SK-N-SH (cell line): ENCODE measurements at regions not wholly inside any gene's neighbourhood (a gene's known extent, or its start where the extent isn't known, plus 50 kb on each side); places are given as distances from the start of the nearest gene placed in this dataset.

Experiments used
- CTCF ChIA-PET: fragments of 300-600, 350-600 bp; formaldehyde crosslinking; extraction: SDS; loops from one replicate; lab custom pipeline; 2021; lab: Yijun Ruan, JAX
- POLR2A ChIA-PET: fragments of 350-600 bp; sonication (Branson Sonifier 250); formaldehyde crosslinking; extraction: SDS; loops from one replicate; lab custom pipeline; 2020; ENCODE audit warnings: antibody characterized with exemption, inconsistent platforms; lab: Yijun Ruan, JAX
- DNase-seq: peaks from one replicate; pipeline ENCODE4 v3.0.0; 2012
- H2AFZ ChIP-seq: fragments of 200-600 bp; sonication (generic); 2 replicates; pipeline ENCODE4 v1.8.1; 2016; ENCODE audit warnings: antibody characterized with exemption, mild to moderate bottlenecking, low read depth
- H3F3A ChIP-seq: fragments of 200-600 bp; sonication (generic); replicated peaks from 2 replicates; pipeline ENCODE3; 2016; ENCODE audit warnings: antibody characterized with exemption, mild to moderate bottlenecking; ENCODE audit not compliant: insufficient read depth
- H3K27ac ChIP-seq, 2 experiments: fragments of 200-500 bp in 1 of 2; fragments of 200-600 bp in 1 of 2; sonication (Bioruptor generic) in 1 of 2; sonication (generic), shearing (Covaris generic) in 1 of 2; 2 replicates each; pipeline versions ENCODE4 v1.5.1 to v1.6.1; 2014 to 2016; ENCODE audit warnings: low read depth in 2 of 2, inconsistent platforms in 1 of 2, low read length in 1 of 2, mild to moderate bottlenecking in 1 of 2, mixed read lengths in 1 of 2
- H3K27me3 ChIP-seq: fragments of 200-600 bp; sonication (generic), shearing (Covaris generic); 2 replicates; pipeline ENCODE4 v1.6.1; 2016; ENCODE audit warnings: mixed run types; ENCODE audit not compliant: insufficient read depth
- H3K36me3 ChIP-seq, 2 experiments: fragments of 200-500 bp in 1 of 2; fragments of 200-600 bp in 1 of 2; sonication (Bioruptor generic) in 1 of 2; sonication (generic) in 1 of 2; replicated peaks in 1 of 2; 2 replicates each; pipeline versions ENCODE3 to v1.5.1; 2014 to 2016; ENCODE audit warnings: low read length in 1 of 2, mild to moderate bottlenecking in 1 of 2; ENCODE audit not compliant: insufficient read depth in 2 of 2, control insufficient read depth in 1 of 2
- H3K4me1 ChIP-seq, 2 experiments: fragments of 200-500 bp in 1 of 2; fragments of 200-600 bp in 1 of 2; sonication (Bioruptor generic) in 1 of 2; sonication (generic), shearing (Covaris generic) in 1 of 2; 2 replicates each; pipeline versions ENCODE4 v1.5.1 to v1.6.1; 2014 to 2016; ENCODE audit warnings: low read depth in 1 of 2, low read length in 1 of 2, mixed run types in 1 of 2; ENCODE audit not compliant: insufficient read depth in 2 of 2, control insufficient read depth in 1 of 2
- H3K4me2 ChIP-seq: fragments of 200-600 bp; sonication (generic), shearing (Covaris generic); 2 replicates; pipeline ENCODE4 v1.6.1; 2017; ENCODE audit warnings: mixed run types
- H3K4me3 ChIP-seq, 2 experiments: fragments of 200-500 bp in 1 of 2; fragments of 200-600 bp in 1 of 2; sonication (Bioruptor generic) in 1 of 2; sonication (generic), shearing (Covaris generic) in 1 of 2; 2 replicates each; pipeline versions ENCODE4 v1.5.1 to v1.8.1; 2014 to 2016; ENCODE audit warnings: low read depth in 2 of 2, inconsistent platforms in 1 of 2, low read length in 1 of 2, mild to moderate bottlenecking in 1 of 2, mixed read lengths in 1 of 2, moderate library complexity in 1 of 2
- H3K79me2 ChIP-seq: fragments of 200-600 bp; sonication (generic); 2 replicates; pipeline ENCODE4 v1.8.1; 2017; ENCODE audit warnings: mild to moderate bottlenecking; ENCODE audit not compliant: insufficient read depth
- H3K9ac ChIP-seq: fragments of 200-600 bp; sonication (generic); 2 replicates; pipeline ENCODE4 v1.6.1; 2017; ENCODE audit warnings: mixed run types
- H3K9me2 ChIP-seq: fragments of 200-600 bp; sonication (generic); 2 replicates; pipeline ENCODE4 v1.6.1; 2017; ENCODE audit warnings: mixed run types
- H3K9me3 ChIP-seq: fragments of 200-600 bp; sonication (generic); 2 replicates; pipeline ENCODE4 v1.6.1; 2017; ENCODE audit warnings: mixed run types, mild to moderate bottlenecking, moderate library complexity
- H4K20me1 ChIP-seq: fragments of 200-600 bp; sonication (generic); 2 replicates; pipeline ENCODE4 v1.6.1; 2017; ENCODE audit warnings: mild to moderate bottlenecking, mixed run types; ENCODE audit not compliant: insufficient read depth
- CHD2 ChIP-seq: fragments of 150-350 bp; IDR thresholded peaks from 2 replicates; pipeline ENCODE4 v1.6.1; 2018; ENCODE audit warnings: low read length; ENCODE audit not compliant: partially characterized antibody
- EP300 ChIP-seq, 2 experiments: IDR thresholded peaks; 2 replicates each; pipeline versions ENCODE4 v1.4.0 to v1.6.1; 2012; ENCODE audit warnings: borderline replicate concordance in 1 of 2, low read depth in 1 of 2, low read length in 1 of 2
- FOXJ3 ChIP-seq: sonication (generic); formaldehyde crosslinking; IDR thresholded peaks from 2 replicates; pipeline ENCODE4 v1.5.1; 2020; ENCODE audit warnings: mild to moderate bottlenecking, missing genetic modification reagents
- JUND ChIP-seq: IDR thresholded peaks from 2 replicates; pipeline ENCODE4 v1.4.0; 2012
- MEF2A ChIP-seq: IDR thresholded peaks from 2 replicates; pipeline ENCODE4 v1.4.0; 2012; ENCODE audit warnings: low read depth, borderline replicate concordance
- NFIC ChIP-seq: IDR thresholded peaks from 2 replicates; pipeline ENCODE4 v1.4.0; 2012; ENCODE audit warnings: borderline replicate concordance
- RFX5 ChIP-seq: IDR thresholded peaks from 2 replicates; pipeline ENCODE4 v1.6.1; 2012; ENCODE audit warnings: mild to moderate bottlenecking, improper control_type of control experiment, low read length
- TCF12 ChIP-seq: IDR thresholded peaks from 2 replicates; pipeline ENCODE4 v1.4.0; 2012
- YY1 ChIP-seq: IDR thresholded peaks from 2 replicates; pipeline ENCODE4 v1.4.0; 2012; ENCODE audit warnings: low read depth, mild to moderate bottlenecking
- WGBS: methylation state at CpG from one replicate; pipeline ENCODE4 v1.1.6; 2017; ENCODE audit warnings: low lambda C conversion rate; 5-methylcytosine and 5-hydroxymethylcytosine counted together
- TF ChIP-seq, protein P1 (sequence below): fragments of 150-350 bp; IDR thresholded peaks from 2 replicates; pipeline ENCODE4 v1.6.1; 2016; ENCODE audit warnings: mild to moderate bottlenecking, low read depth, low read length
- TF ChIP-seq, protein P2 (sequence below): IDR thresholded peaks from 2 replicates; pipeline ENCODE4 v1.4.0; 2012; ENCODE audit warnings: low read depth
- TF ChIP-seq, protein P3 (sequence below): IDR thresholded peaks from 2 replicates; pipeline ENCODE4 v1.4.0; 2012; ENCODE audit warnings: low read depth, borderline replicate concordance
- TF ChIP-seq, protein P4 (sequence below): IDR thresholded peaks from 2 replicates; pipeline ENCODE4 v1.6.1; 2012; ENCODE audit warnings: mild to moderate bottlenecking, low read depth, low read length, moderate library complexity
- TF ChIP-seq, protein P5 (sequence below): IDR thresholded peaks from 2 replicates; pipeline ENCODE4 v1.4.0; 2012; ENCODE audit warnings: low read depth, borderline replicate concordance

DNA sequence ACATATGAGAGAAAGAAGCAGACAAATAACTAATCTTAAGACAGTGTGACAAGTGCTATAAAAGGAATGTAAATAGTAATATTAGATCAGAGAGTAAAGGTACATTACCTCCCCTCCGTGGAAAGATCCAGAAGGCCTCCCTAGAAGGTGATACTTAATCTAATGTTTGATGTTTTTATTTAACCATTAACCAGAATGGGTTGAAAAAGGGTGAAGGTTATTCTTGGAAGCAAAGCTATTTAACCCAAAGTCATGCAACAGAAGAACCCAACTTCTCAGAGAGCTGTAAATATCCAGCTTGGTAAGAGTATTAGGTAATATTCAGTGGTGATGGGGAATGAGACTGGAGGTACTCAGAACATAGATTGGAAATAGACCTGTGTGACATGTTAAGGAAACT, 68.0 kb upstream of the HIVEP1 start:
- Histone ChIP-seq H3K4me3 (no peak overlapping the region), H4K20me1 (no peaks in the 10 kb centered on the region), H3K9me2 (no peaks in the 10 kb centered on the region), H3F3A (no peaks in the 10 kb centered on the region), H3K9me3 (no peaks in the 10 kb centered on the region), H3K4me1 (no peaks in the 10 kb centered on the region), H3K27ac (no peak overlapping the region), H3K79me2 (no peaks in the 10 kb centered on the region), H3K36me3 (no peaks in the 10 kb centered on the region), H2AFZ (no peak overlapping the region), H3K27me3 (no peaks in the 10 kb centered on the region), H3K9ac (no peak overlapping the region), H3K4me2 (no peak overlapping the region)
- ChIA-PET CTCF (no interaction called here), POLR2A (no interaction called here)
- TF ChIP-seq, protein P1, sequence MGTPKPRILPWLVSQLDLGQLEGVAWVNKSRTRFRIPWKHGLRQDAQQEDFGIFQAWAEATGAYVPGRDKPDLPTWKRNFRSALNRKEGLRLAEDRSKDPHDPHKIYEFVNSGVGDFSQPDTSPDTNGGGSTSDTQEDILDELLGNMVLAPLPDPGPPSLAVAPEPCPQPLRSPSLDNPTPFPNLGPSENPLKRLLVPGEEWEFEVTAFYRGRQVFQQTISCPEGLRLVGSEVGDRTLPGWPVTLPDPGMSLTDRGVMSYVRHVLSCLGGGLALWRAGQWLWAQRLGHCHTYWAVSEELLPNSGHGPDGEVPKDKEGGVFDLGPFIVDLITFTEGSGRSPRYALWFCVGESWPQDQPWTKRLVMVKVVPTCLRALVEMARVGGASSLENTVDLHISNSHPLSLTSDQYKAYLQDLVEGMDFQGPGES, result no peak
- TF ChIP-seq, protein P2, sequence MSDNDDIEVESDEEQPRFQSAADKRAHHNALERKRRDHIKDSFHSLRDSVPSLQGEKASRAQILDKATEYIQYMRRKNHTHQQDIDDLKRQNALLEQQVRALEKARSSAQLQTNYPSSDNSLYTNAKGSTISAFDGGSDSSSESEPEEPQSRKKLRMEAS, result no peak
- TF ChIP-seq RFX5 (no peak), EP300 (IDR thresholded peaks at IDR 0.05; ENCODE audit: borderline replicate concordance in 1 of 2, low read depth in 1 of 2, low read length in 1 of 2) (no peak), CHD2 (no peak), FOXJ3 (CRISPR knock-in tag) (no peak), TCF12 (no peak), JUND (no peak), MEF2A (no peak), YY1 (no peak), NFIC (no peak)
- TF ChIP-seq, protein P3, sequence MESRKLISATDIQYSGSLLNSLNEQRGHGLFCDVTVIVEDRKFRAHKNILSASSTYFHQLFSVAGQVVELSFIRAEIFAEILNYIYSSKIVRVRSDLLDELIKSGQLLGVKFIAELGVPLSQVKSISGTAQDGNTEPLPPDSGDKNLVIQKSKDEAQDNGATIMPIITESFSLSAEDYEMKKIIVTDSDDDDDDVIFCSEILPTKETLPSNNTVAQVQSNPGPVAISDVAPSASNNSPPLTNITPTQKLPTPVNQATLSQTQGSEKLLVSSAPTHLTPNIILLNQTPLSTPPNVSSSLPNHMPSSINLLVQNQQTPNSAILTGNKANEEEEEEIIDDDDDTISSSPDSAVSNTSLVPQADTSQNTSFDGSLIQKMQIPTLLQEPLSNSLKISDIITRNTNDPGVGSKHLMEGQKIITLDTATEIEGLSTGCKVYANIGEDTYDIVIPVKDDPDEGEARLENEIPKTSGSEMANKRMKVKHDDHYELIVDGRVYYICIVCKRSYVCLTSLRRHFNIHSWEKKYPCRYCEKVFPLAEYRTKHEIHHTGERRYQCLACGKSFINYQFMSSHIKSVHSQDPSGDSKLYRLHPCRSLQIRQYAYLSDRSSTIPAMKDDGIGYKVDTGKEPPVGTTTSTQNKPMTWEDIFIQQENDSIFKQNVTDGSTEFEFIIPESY, result no peak
- TF ChIP-seq, protein P4, sequence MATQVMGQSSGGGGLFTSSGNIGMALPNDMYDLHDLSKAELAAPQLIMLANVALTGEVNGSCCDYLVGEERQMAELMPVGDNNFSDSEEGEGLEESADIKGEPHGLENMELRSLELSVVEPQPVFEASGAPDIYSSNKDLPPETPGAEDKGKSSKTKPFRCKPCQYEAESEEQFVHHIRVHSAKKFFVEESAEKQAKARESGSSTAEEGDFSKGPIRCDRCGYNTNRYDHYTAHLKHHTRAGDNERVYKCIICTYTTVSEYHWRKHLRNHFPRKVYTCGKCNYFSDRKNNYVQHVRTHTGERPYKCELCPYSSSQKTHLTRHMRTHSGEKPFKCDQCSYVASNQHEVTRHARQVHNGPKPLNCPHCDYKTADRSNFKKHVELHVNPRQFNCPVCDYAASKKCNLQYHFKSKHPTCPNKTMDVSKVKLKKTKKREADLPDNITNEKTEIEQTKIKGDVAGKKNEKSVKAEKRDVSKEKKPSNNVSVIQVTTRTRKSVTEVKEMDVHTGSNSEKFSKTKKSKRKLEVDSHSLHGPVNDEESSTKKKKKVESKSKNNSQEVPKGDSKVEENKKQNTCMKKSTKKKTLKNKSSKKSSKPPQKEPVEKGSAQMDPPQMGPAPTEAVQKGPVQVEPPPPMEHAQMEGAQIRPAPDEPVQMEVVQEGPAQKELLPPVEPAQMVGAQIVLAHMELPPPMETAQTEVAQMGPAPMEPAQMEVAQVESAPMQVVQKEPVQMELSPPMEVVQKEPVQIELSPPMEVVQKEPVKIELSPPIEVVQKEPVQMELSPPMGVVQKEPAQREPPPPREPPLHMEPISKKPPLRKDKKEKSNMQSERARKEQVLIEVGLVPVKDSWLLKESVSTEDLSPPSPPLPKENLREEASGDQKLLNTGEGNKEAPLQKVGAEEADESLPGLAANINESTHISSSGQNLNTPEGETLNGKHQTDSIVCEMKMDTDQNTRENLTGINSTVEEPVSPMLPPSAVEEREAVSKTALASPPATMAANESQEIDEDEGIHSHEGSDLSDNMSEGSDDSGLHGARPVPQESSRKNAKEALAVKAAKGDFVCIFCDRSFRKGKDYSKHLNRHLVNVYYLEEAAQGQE, result no peak
- TF ChIP-seq, protein P5, sequence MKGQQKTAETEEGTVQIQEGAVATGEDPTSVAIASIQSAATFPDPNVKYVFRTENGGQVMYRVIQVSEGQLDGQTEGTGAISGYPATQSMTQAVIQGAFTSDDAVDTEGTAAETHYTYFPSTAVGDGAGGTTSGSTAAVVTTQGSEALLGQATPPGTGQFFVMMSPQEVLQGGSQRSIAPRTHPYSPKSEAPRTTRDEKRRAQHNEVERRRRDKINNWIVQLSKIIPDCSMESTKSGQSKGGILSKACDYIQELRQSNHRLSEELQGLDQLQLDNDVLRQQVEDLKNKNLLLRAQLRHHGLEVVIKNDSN, result no peak
- no peak for DNase-seq
- 55% methylated on average over 1 of the region's 1 CpG for WGBS
